ENCODE measurements at regions not wholly inside any gene's neighbourhood (a gene's known extent, or its start where the extent isn't known, plus 50 kb on each side); places are given as distances from the start of the nearest gene placed in this dataset.

- no peak overlapping the region for H3K23ac ChIP-seq (ENCODE audit: low read length)
- H3K18ac ChIP-seq (ENCODE audit: low read length), result no peak overlapping the region
- no peaks in the 10 kb centered on the region for H3K36me3 ChIP-seq (ENCODE audit: control insufficient read depth, insufficient read depth, low read length)
- H3K56ac ChIP-seq (ENCODE audit: low read length), result no peak overlapping the region
- H2BK15ac ChIP-seq (replicated peaks; ENCODE audit: low read depth), result peak overlapping the region; percentile 3
- H3K9ac ChIP-seq (ENCODE audit: low read length), result no peak overlapping the region
- H3K79me2 ChIP-seq (ENCODE audit: control insufficient read depth, insufficient read depth, low read length), result no peaks in the 10 kb centered on the region
- H2BK5ac ChIP-seq (ENCODE audit: low read length), result no peak overlapping the region
- peak; percentile 37 for DNase-seq
- H3K4ac ChIP-seq (ENCODE audit: low read depth, low read length), result peak overlapping the region; percentile 45
- no peak overlapping the region for H4K8ac ChIP-seq (ENCODE audit: low read depth, low read length)
- WGBS (ENCODE audit: extremely low coverage, insufficient coverage, low lambda C conversion rate), result no CpG with 5 or more reads among the region's 9 CpGs
- no peak overlapping the region for H4K5ac ChIP-seq (ENCODE audit: low read length)
- no peak overlapping the region for H2AK5ac ChIP-seq (ENCODE audit: low read length)
- no peak overlapping the region for H3K4me3 ChIP-seq (ENCODE audit: low read length)
- H3K27me3 ChIP-seq (ENCODE audit: insufficient read depth, low read length, poor library complexity), result no peaks in the 10 kb centered on the region
- no peak overlapping the region for H2BK120ac ChIP-seq (ENCODE audit: low read depth, low read length)
- H3K27ac ChIP-seq (ENCODE audit: low read depth, low read length), result no peak overlapping the region
- H3K79me1 ChIP-seq (ENCODE audit: low read length), result no peaks in the 10 kb centered on the region
- peaks cover 5% of the 10 kb centered on the region for H3K4me1 ChIP-seq (ENCODE audit: control insufficient read depth, low read depth, low read length)
- H3K4me2 ChIP-seq (ENCODE audit: low read length), result no peak overlapping the region
Observed at GRCh38 chr10:63798599-63799498, 277.6 kb downstream of the REEP3 start.

- peaks cover 5% of the 10 kb centered on the region for H3K4me1 ChIP-seq (ENCODE audit: control insufficient read depth, low read depth, low read length)
- DNase-seq, result no peak
- no peak overlapping the region for H3K4ac ChIP-seq (ENCODE audit: low read depth, low read length)
- H3K79me1 ChIP-seq (ENCODE audit: low read length), result no peaks in the 10 kb centered on the region
- H3K27me3 ChIP-seq (ENCODE audit: insufficient read depth, low read length, poor library complexity), result no peaks in the 10 kb centered on the region
- WGBS (ENCODE audit: extremely low coverage, insufficient coverage, low lambda C conversion rate), result no CpG with 5 or more reads among the region's 8 CpGs
- H3K23ac ChIP-seq (ENCODE audit: low read length), result no peak overlapping the region
- no peak overlapping the region for H2BK5ac ChIP-seq (ENCODE audit: low read length)
- H3K18ac ChIP-seq (ENCODE audit: low read length), result no peak overlapping the region
- H3K27ac ChIP-seq (ENCODE audit: low read depth, low read length), result no peak overlapping the region
- H2BK15ac ChIP-seq (replicated peaks; ENCODE audit: low read depth), result no peak overlapping the region
- no peak overlapping the region for H3K56ac ChIP-seq (ENCODE audit: low read length)
- H4K8ac ChIP-seq (ENCODE audit: low read depth, low read length), result no peak overlapping the region
- no peak overlapping the region for H2AK5ac ChIP-seq (ENCODE audit: low read length)
- H3K79me2 ChIP-seq (ENCODE audit: control insufficient read depth, insufficient read depth, low read length), result no peaks in the 10 kb centered on the region
- no peak overlapping the region for H4K5ac ChIP-seq (ENCODE audit: low read length)
- no peak overlapping the region for H3K9ac ChIP-seq (ENCODE audit: low read length)
- no peak overlapping the region for H3K4me3 ChIP-seq (ENCODE audit: low read length)
- H2BK120ac ChIP-seq (ENCODE audit: low read depth, low read length), result no peak overlapping the region
- H3K4me2 ChIP-seq (ENCODE audit: low read length), result no peak overlapping the region
- H3K36me3 ChIP-seq (ENCODE audit: control insufficient read depth, insufficient read depth, low read length), result no peaks in the 10 kb centered on the region
Observed at GRCh38 chr10:63799521-63800300, 278.5 kb downstream of the REEP3 start.

- DNase-seq, result no peak
- no peaks in the 10 kb centered on the region for H3K27me3 ChIP-seq (ENCODE audit: insufficient read depth, low read length, poor library complexity)
- H4K5ac ChIP-seq (ENCODE audit: low read length), result no peak overlapping the region
- no peak overlapping the region for H3K18ac ChIP-seq (ENCODE audit: low read length)
- no peak overlapping the region for H2AK5ac ChIP-seq (ENCODE audit: low read length)
- no peak overlapping the region for H2BK120ac ChIP-seq (ENCODE audit: low read depth, low read length)
- no peaks in the 10 kb centered on the region for H3K79me1 ChIP-seq (ENCODE audit: low read length)
- H4K8ac ChIP-seq (ENCODE audit: low read depth, low read length), result no peak overlapping the region
- no CpG with 5 or more reads among the region's 4 CpGs for WGBS (ENCODE audit: extremely low coverage, insufficient coverage, low lambda C conversion rate)
- H3K36me3 ChIP-seq (ENCODE audit: control insufficient read depth, insufficient read depth, low read length), result no peaks in the 10 kb centered on the region
- H3K79me2 ChIP-seq (ENCODE audit: control insufficient read depth, insufficient read depth, low read length), result no peaks in the 10 kb centered on the region
- no peak overlapping the region for H2BK5ac ChIP-seq (ENCODE audit: low read length)
- H3K23ac ChIP-seq (ENCODE audit: low read length), result no peak overlapping the region
- peaks cover 5% of the 10 kb centered on the region for H3K4me1 ChIP-seq (ENCODE audit: control insufficient read depth, low read depth, low read length)
- no peak overlapping the region for H3K4ac ChIP-seq (ENCODE audit: low read depth, low read length)
- H3K9ac ChIP-seq (ENCODE audit: low read length), result no peak overlapping the region
- no peak overlapping the region for H3K56ac ChIP-seq (ENCODE audit: low read length)
- H2BK15ac ChIP-seq (replicated peaks; ENCODE audit: low read depth), result no peak overlapping the region
- H3K4me3 ChIP-seq (ENCODE audit: low read length), result no peak overlapping the region
- H3K4me2 ChIP-seq (ENCODE audit: low read length), result no peak overlapping the region
- H3K27ac ChIP-seq (ENCODE audit: low read depth, low read length), result no peak overlapping the region
Observed at GRCh38 chr10:63801166-63801565, 280.0 kb downstream of the REEP3 start.

- no peaks in the 10 kb centered on the region for H3K27me3 ChIP-seq (ENCODE audit: insufficient read depth, low read length, poor library complexity)
- no peak overlapping the region for H3K56ac ChIP-seq (ENCODE audit: low read length)
- H3K4me2 ChIP-seq (ENCODE audit: low read length), result no peak overlapping the region
- H4K5ac ChIP-seq (ENCODE audit: low read length), result no peak overlapping the region
- no peak overlapping the region for H2BK15ac ChIP-seq (replicated peaks; ENCODE audit: low read depth)
- no peak overlapping the region for H3K4ac ChIP-seq (ENCODE audit: low read depth, low read length)
- WGBS (ENCODE audit: extremely low coverage, insufficient coverage, low lambda C conversion rate), result no CpG with 5 or more reads among the region's 2 CpGs
- no peak for DNase-seq
- H3K4me3 ChIP-seq (ENCODE audit: low read length), result no peak overlapping the region
- no peak overlapping the region for H3K27ac ChIP-seq (ENCODE audit: low read depth, low read length)
- no peaks in the 10 kb centered on the region for H3K36me3 ChIP-seq (ENCODE audit: control insufficient read depth, insufficient read depth, low read length)
- H4K8ac ChIP-seq (ENCODE audit: low read depth, low read length), result no peak overlapping the region
- H2BK5ac ChIP-seq (ENCODE audit: low read length), result no peak overlapping the region
- H3K4me1 ChIP-seq (ENCODE audit: control insufficient read depth, low read depth, low read length), result no peaks in the 10 kb centered on the region
- H2AK5ac ChIP-seq (ENCODE audit: low read length), result no peak overlapping the region
- no peak overlapping the region for H2BK120ac ChIP-seq (ENCODE audit: low read depth, low read length)
- H3K23ac ChIP-seq (ENCODE audit: low read length), result no peak overlapping the region
- H3K79me1 ChIP-seq (ENCODE audit: low read length), result no peaks in the 10 kb centered on the region
- no peak overlapping the region for H3K9ac ChIP-seq (ENCODE audit: low read length)
- no peaks in the 10 kb centered on the region for H3K79me2 ChIP-seq (ENCODE audit: control insufficient read depth, insufficient read depth, low read length)
- no peak overlapping the region for H3K18ac ChIP-seq (ENCODE audit: low read length)
Observed at GRCh38 chr10:63806330-63806729, 285.1 kb downstream of the REEP3 start.

- Histone ChIP-seq H3K27me3 (ENCODE audit: insufficient read depth, low read length, poor library complexity) (no peaks in the 10 kb centered on the region), H3K4me3 (ENCODE audit: low read length) (no peak overlapping the region), H3K18ac (ENCODE audit: low read length) (no peak overlapping the region), H4K8ac (ENCODE audit: low read depth, low read length) (no peak overlapping the region), H2BK15ac (replicated peaks; ENCODE audit: low read depth) (no peak overlapping the region), H3K4me1 (ENCODE audit: control insufficient read depth, low read depth, low read length) (no peaks in the 10 kb centered on the region), H3K27ac (ENCODE audit: low read depth, low read length) (no peak overlapping the region), H3K9ac (ENCODE audit: low read length) (no peak overlapping the region), H2AK5ac (ENCODE audit: low read length) (no peak overlapping the region), H3K79me2 (ENCODE audit: control insufficient read depth, insufficient read depth, low read length) (no peaks in the 10 kb centered on the region), H2BK5ac (ENCODE audit: low read length) (no peak overlapping the region), H3K36me3 (ENCODE audit: control insufficient read depth, insufficient read depth, low read length) (no peaks in the 10 kb centered on the region), H3K23ac (ENCODE audit: low read length) (no peak overlapping the region), H3K79me1 (ENCODE audit: low read length) (no peaks in the 10 kb centered on the region), H3K4me2 (ENCODE audit: low read length) (no peak overlapping the region), H3K56ac (ENCODE audit: low read length) (no peak overlapping the region), H2BK120ac (ENCODE audit: low read depth, low read length) (no peak overlapping the region), H4K5ac (ENCODE audit: low read length) (no peak overlapping the region), H3K4ac (ENCODE audit: low read depth, low read length) (no peak overlapping the region)
- no peak for DNase-seq
- no CpG with 5 or more reads among the region's 2 CpGs for WGBS (ENCODE audit: extremely low coverage, insufficient coverage, low lambda C conversion rate)
Observed at GRCh38 chr10:63812501-63812900, 291.3 kb downstream of the REEP3 start.

Data from mesendoderm (in vitro differentiated cells).